ENCODE measurements at regions not wholly inside any gene's neighbourhood (a gene's known extent, or its start where the extent isn't known, plus 50 kb on each side); places are given as distances from the start of the nearest gene placed in this dataset.
"Not testable (repeated sequence)": the region's sequence is repeated elsewhere in the genome, so short reads cannot be mapped to it uniquely, and the experiment has no call there.

GRCh38 chr6:153568628-153569027 is 437.5 kb upstream of the RGS17 start:
- DNase-seq (ENCODE audit: low spot score): no peak
- no peak for FAIRE-seq

- DNase-seq (ENCODE audit: low spot score): no peak
- FAIRE-seq: no peak
These were observed 433.7 kb upstream of the RGS17 start for GRCh38 chr6:153564803-153565202.

- DNase-seq (ENCODE audit: low spot score) (no peak), FAIRE-seq (no peak)
These were observed 431.9 kb upstream of the RGS17 start for GRCh38 chr6:153563001-153563400.

GRCh38 chr6:153553627-153554026 is 422.5 kb upstream of the RGS17 start:
- no peak for FAIRE-seq

GRCh38 chr6:153539602-153540001 is 408.5 kb upstream of the RGS17 start:
- FAIRE-seq: no peak
- no peak for DNase-seq (ENCODE audit: low spot score)

More at GRCh38 chr6:153553627-153554026, 422.5 kb upstream of the RGS17 start:
- DNase-seq (ENCODE audit: low spot score): no peak

GRCh38 chr6:153538491-153538890 is 407.4 kb upstream of the RGS17 start:
- no peak for FAIRE-seq

GRCh38 chr6:153537422-153537821 is 406.3 kb upstream of the RGS17 start:
- peak; percentile 7 for DNase-seq (ENCODE audit: low spot score)
- FAIRE-seq: no peak

More at GRCh38 chr6:153538491-153538890, 407.4 kb upstream of the RGS17 start:
- DNase-seq (ENCODE audit: low spot score): no peak

- no peak for FAIRE-seq
- DNase-seq (ENCODE audit: low spot score): no peak
These were observed 395.4 kb upstream of the RGS17 start for GRCh38 chr6:153526479-153526878.

- FAIRE-seq (no peak), DNase-seq (ENCODE audit: low spot score) (no peak)
These were observed 394.9 kb upstream of the RGS17 start for GRCh38 chr6:153525998-153526397.

GRCh38 chr6:153523390-153523789 is 392.3 kb upstream of the RGS17 start:
- DNase-seq (ENCODE audit: low spot score) (no peak), FAIRE-seq (no peak)

- DNase-seq (ENCODE audit: low spot score): peak; percentile 33
- no peak for FAIRE-seq
These were observed 380.9 kb upstream of the RGS17 start for GRCh38 chr6:153511896-153512496.

GRCh38 chr6:153503810-153504209 is 372.7 kb upstream of the RGS17 start:
- DNase-seq (ENCODE audit: low spot score) (no peak), FAIRE-seq (no peak)

GRCh38 chr6:153493501-153493900 is 362.4 kb upstream of the RGS17 start:
- DNase-seq (ENCODE audit: low spot score) (no peak), FAIRE-seq (no peak)

GRCh38 chr6:153489479-153489878 is 358.4 kb upstream of the RGS17 start:
- FAIRE-seq (no peak), DNase-seq (ENCODE audit: low spot score) (no peak)

GRCh38 chr6:153488267-153488666 is 357.2 kb upstream of the RGS17 start:
- FAIRE-seq (no peak), DNase-seq (ENCODE audit: low spot score) (no peak)

- FAIRE-seq (no peak), DNase-seq (ENCODE audit: low spot score) (no peak)
These were observed 354.0 kb upstream of the RGS17 start for GRCh38 chr6:153485072-153485471.

GRCh38 chr6:153484056-153484455 is 353.0 kb upstream of the RGS17 start:
- FAIRE-seq (no peak), DNase-seq (ENCODE audit: low spot score) (no peak)

- no peak for FAIRE-seq
- no peak for DNase-seq (ENCODE audit: low spot score)
These were observed 345.2 kb upstream of the RGS17 start for GRCh38 chr6:153476243-153476642.

- FAIRE-seq (no peak), DNase-seq (ENCODE audit: low spot score) (no peak)
These were observed 334.0 kb upstream of the RGS17 start for GRCh38 chr6:153465050-153465449.

GRCh38 chr6:153449279-153449678 is 318.2 kb upstream of the RGS17 start:
- DNase-seq (ENCODE audit: low spot score): no peak

GRCh38 chr6:153442749-153443148 is 311.7 kb upstream of the RGS17 start:
- not testable (repeated sequence) for FAIRE-seq; DNase-seq (ENCODE audit: low spot score)

More at GRCh38 chr6:153449279-153449678, 318.2 kb upstream of the RGS17 start:
- no peak for FAIRE-seq

- no peak for DNase-seq (ENCODE audit: low spot score)
- no peak for FAIRE-seq
These were observed 311.0 kb upstream of the RGS17 start for GRCh38 chr6:153442096-153442495.

GRCh38 chr6:153437193-153437592 is 306.1 kb upstream of the RGS17 start:
- FAIRE-seq (no peak), DNase-seq (ENCODE audit: low spot score) (no peak)

GRCh38 chr6:153436351-153436750 is 305.3 kb upstream of the RGS17 start:
- no peak for DNase-seq (ENCODE audit: low spot score)
- FAIRE-seq: no peak
